ENCODE measurements at regions not wholly inside any gene's neighbourhood (a gene's known extent, or its start where the extent isn't known, plus 50 kb on each side); places are given as distances from the start of the nearest gene placed in this dataset.

- no peak for DNase-seq (ENCODE audit: low spot score)
Measured at GRCh38 chr6:14571001-14571400, 453.4 kb downstream of the CD83 start.

DNA sequence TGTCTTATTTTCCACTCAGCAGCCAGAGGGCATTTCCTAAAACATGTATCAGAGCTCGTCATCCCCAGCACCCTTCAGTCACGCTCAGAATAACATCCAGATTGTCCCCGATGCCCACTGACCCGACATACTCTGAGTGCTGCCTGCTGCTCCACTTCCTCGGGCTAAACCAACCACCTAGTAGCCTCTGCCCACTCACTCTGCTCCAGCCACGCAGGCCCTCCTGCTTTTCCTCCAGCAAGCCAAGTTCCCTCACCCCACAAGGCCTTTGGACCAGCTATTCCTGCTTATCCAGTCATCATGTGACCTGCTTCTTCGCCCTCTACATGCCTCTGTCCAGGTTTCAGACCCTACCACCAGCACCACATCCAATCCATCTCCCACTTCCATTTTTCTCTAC, 454.2 kb downstream of the CD83 start:
- DNase-seq (ENCODE audit: low spot score), result no peak

- DNase-seq (ENCODE audit: low spot score), result no peak
Measured at GRCh38 chr6:14573267-14573666, 455.7 kb downstream of the CD83 start.

DNA sequence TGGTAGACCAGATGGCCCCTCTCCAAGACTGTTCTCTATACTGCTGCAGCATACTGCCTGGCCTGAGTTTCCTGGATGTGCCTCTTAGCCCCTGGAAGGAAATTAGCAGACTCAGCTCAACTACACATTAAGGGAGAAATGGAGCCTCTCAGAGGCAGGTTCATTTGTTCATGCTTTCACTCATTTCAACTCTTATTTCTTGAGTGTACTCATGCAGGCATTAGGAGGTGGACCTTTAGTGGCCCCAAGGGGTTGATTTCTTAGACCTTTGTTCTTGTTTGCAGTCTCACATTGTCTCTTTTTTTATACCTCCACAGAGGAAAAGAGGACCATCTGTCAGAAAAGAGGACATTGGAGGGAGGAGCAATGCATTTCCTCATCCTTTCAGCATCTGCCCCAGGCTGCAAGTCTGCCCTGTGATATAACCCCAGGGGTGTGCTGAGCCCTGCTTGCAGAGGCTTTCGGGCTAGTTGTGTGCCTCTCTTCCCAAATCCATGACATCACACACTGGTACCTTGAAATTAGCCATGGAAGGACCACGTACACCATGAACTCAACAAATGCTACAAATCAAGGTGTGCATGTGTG, 456.2 kb downstream of the CD83 start:
- no peak for DNase-seq (ENCODE audit: low spot score)

- no peak for DNase-seq (ENCODE audit: low spot score)
Measured at GRCh38 chr6:14575961-14576360, 458.4 kb downstream of the CD83 start.

- no peak for DNase-seq (ENCODE audit: low spot score)
Measured at GRCh38 chr6:14578994-14579393, 461.4 kb downstream of the CD83 start.

DNA sequence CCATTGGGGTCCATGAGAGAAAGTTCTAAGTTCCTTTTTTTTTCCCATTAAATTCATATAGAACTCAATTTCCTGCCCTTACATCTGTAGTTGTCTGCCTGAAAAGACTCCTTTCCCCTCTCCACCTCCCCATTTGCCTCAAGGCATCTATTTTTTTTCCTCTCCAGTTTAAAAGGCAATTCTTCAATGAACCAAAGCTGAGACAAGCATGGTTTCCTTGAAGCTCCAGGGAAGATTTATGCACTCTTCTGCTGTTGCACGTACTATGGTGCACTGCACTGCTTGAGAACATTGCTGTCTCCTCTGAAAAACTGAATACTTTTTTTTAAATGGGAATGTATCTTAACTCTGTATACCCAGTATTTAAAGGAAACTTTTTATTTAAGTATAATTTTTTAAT, 465.2 kb downstream of the CD83 start:
- DNase-seq (ENCODE audit: low spot score), result no peak

GRCh38 chr6:14583826-14584225, 466.3 kb downstream of the CD83 start:
- no peak for DNase-seq (ENCODE audit: low spot score)

- DNase-seq (ENCODE audit: low spot score), result no peak
Measured at GRCh38 chr6:14584450-14584849, 466.9 kb downstream of the CD83 start.

DNA sequence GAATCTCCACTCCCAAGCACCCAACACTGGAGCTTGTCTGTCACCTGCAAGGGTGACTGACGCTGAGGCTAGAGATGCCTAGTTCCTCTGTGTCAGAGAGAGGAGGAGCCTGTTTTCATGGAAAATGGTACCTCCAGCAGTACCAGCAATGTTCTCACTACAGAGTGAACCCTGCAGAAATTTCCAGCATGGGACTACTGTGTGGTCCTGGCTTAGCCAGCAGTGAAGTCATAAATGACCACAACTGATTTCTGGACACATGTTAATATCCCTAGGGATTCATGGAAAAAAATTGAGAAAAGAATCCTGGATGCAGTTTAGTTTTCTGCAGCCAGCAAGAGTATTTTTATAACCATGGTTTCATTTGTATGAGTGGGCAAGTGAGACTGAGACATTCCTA, 468.1 kb downstream of the CD83 start:
- no peak for DNase-seq (ENCODE audit: low spot score)

DNA sequence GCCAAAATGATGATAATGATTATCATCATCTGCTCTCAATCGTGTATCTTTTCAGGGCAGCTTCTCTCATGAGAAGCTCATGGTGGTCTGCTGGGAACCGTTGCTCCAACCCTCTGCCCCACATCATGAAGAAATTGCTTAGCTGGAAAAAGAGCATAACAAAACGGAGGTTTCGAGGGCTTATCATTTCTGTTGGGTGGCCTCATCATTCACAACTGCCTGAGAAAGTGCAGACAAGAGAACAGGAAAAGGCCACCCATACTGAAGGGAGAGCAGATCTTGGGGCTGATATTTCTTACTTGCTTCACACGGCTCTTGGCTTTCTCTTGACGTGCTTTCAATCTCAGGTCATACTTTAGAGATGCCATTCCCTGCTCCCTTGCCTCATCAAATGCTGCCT, 471.6 kb downstream of the CD83 start:
- no peak for DNase-seq (ENCODE audit: low spot score)

DNA sequence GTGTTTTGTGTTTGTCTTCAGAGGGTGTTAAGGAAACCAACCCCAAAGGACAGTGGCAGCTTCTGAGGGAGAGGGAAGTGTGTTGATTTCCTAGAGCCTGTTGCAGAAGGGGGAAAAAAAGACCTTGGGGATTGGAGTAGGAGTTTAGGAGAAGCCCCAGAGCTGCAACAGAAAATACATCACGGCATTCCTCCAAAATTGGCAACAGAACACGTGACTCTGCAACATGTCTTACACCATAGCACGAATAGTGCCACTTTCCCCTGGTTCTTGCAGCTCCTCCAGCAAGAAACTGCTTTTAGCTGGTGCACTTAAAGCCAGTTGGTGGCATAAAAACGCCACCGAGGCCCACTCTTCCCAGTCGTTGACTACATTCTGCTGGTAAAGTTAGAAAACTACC, 473.0 kb downstream of the CD83 start:
- no peak for DNase-seq (ENCODE audit: low spot score)

- DNase-seq (ENCODE audit: low spot score), result no peak
Measured at GRCh38 chr6:14591998-14592397, 474.4 kb downstream of the CD83 start.

DNA sequence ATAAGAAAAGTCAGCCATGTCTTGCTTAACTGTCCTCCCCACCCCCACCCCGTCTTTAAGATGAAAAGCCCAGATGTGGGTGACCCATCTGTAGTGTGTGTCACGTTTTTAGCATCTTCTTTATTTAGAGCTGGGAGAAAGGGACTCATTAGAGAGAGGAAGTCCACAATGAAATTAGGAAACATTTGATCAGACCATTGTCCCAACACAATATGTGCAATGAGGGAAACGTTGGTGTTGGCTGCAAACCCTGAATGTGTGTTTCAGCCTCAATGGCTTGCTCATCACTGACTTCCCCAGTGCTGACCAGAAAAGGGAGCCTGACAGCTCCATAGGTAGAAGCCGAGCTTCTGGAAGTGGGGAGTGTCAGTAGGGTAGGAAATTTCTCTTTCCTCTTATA, 475.7 kb downstream of the CD83 start:
- no peak for DNase-seq (ENCODE audit: low spot score)

DNA sequence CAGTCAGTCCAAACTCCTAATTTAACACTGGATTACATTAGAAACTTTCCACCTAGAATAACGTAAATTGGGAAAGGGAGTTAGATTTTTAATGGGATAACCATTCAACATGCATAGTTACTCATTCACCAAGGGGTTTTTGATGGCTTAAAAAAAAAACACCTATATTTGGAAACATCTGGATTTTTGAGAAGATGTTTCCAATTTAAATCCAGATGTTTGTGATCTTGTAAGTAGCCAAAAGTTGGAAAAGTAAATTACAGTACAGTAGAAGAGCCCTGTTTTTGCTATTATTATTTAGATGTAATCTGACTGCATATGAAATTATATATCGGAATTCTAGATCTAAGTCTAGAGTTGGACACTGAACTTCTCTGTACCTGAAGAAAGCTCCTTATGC, 478.2 kb downstream of the CD83 start:
- no peak for DNase-seq (ENCODE audit: low spot score)

DNA sequence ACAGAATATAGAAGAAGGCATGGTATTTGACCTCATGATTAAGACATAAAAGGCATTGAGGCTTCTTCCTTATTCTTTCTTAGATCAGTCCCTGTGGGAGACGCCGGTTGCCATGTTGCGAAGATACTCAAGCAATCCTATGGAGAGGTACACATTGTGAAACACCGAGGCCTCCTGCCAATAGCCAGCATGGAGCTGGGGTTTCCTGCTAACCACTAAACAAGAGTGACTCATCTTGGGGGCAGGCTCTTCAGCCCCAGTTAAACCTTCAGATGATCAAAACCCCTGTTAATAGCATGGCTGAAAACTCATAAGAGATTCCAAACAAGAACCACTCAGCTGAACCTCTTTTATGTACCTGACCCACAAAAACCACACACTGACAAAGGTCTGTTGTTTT, 478.8 kb downstream of the CD83 start:
- DNase-seq (ENCODE audit: low spot score), result peak; percentile 7

- DNase-seq (ENCODE audit: low spot score), result no peak
Measured at GRCh38 chr6:14597090-14597489, 479.5 kb downstream of the CD83 start.

DNA sequence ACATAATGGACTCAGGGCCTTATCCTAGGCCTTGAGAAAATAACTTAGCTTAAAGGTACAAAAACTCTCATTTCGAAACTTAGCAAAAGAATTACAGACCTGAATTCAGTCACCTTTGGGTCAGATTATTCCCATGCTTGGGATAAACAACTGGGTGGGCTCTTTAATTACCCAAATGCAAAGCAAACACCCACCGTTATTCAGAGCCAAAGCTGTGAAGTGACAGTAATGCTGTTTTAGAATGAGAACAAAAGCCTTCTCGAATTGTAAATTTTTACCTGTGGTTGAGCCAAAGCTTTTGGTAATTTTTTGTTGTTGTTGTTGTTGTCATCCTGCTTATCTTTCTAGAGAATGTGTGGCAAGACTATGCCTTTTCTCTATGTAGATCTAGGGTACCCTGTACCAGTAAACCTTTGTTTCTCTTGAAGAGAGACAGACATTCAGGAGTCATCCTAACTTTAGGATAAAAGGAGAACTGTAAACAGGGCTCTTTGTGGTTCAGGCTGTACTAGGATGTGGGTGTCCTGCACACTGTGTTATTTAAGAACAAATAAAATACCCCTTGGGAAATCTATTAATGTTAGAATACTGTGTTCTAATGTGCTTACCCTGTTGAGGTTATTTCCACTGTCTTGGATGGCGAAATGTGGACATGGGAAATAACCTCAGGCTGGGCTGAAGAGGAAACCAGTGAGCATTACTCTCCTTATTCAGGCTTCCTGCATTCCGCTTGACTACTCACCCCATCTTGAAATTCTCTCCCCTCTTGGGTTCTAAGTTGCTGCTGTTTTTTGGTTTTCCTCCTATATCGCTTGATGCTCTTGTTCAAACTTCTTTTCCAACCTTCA, 480.7 kb downstream of the CD83 start:
- no peak for DNase-seq (ENCODE audit: low spot score)

DNA sequence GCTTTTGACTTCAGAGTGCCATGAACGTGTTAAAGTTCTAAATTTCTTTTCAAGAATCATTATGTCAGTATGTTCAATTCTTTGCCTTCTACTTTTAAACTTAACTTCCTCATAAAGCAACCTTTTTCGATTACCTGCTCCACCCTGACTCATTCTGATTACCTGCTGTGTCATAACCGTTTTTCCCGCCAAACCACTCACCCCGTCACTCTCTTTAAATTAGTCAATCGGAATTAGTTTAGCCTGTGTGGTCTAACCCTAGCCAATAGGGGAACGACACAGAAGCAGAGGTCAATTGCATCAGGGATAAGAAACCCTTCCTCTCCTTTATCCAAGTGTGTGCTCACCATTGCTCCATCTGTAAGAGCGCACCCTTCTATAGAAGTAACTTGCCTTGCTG, 482.7 kb downstream of the CD83 start:
- peak; percentile 39 for DNase-seq (ENCODE audit: low spot score)

DNA sequence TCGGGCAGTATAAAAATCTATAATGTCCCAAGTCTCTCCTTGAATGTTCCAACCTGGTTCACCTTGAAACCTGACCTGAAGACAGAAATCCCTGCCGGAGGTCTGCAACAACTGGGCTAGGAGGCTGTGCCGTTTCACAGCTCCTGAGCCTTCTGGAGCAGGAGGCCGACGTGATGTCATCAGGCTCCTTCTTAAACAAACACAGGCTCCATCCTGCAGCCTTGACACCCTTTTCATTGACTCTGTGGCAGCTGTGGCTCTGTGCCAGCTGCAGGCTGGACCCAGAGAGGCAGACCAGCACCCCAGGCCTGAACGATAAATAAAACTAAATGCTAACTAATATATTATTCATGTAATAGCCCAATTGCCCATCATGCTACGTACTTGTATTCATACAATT, 483.9 kb downstream of the CD83 start:
- no peak for DNase-seq (ENCODE audit: low spot score)

DNA sequence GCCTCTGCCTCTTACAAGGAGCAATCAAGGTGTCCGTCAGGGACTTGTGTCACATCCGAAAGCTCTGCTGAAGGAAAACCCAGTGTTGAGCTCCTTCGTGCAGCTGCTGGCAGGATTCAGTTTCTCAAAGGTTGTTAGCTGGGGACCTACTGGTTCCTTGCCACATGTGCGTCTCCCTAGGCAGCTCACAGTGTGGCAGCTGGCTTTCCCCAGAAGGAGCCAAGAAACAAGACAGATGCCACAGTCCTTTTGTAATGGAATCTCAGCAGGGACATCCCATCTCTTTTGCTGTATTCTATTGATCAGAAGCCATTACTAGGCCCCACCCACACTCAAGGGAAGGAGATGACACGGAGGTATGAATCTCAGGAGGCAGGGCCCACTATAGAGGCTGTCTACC, 488.8 kb downstream of the CD83 start:
- DNase-seq (ENCODE audit: low spot score), result no peak

- DNase-seq (ENCODE audit: low spot score), result no peak
Measured at GRCh38 chr6:14610141-14610540, 492.6 kb downstream of the CD83 start.

GRCh38 chr6:14612016-14612980, 494.7 kb downstream of the CD83 start:
- DNase-seq (ENCODE audit: low spot score), result no peak

All from activated CD4-positive, alpha-beta T cell treated with anti-CD3 and anti-CD28 coated beads, Interleukin-2, Interleukin-4, amounts not matched to agents 100 ng/mL and 50 ng/mL, durations not matched to agents 16 hours and 8 hours (primary cell).